Naive thymus-derived CD4-positive, alpha-beta T cell (primary cell): ENCODE measurements at regions not wholly inside any gene's neighbourhood (a gene's known extent, or its start where the extent isn't known, plus 50 kb on each side); places are given as distances from the start of the nearest gene placed in this dataset.

Experiments
- ATAC-seq: fragments of 150-1000 bp; cut with Tn5 transposase; 2 replicates; pipeline ENCODE4 v1.10.0; 2021; ENCODE audit warnings: mild to moderate bottlenecking, moderate library complexity
- CTCF ChIA-PET: fragments of 350-600 bp; sonication (Branson Sonifier 250); formaldehyde crosslinking; loops from one replicate; lab custom pipeline; 2021; ENCODE audit warnings: antibody characterized with exemption; lab: Charles Lee
- POLR2A ChIA-PET: fragments of 350-600 bp; sonication (Branson Sonifier 250); formaldehyde crosslinking; loops from one replicate; lab custom pipeline; 2021; ENCODE audit warnings: antibody characterized with exemption, inconsistent platforms; lab: Charles Lee
- DNase-seq, 9 donors: peaks; one replicate each; pipeline versions ENCODE4 v3.0.0 to v3.0.0-alpha.2; 2020 to 2022; ENCODE audit warnings: mixed read lengths in 1 of 9
- H3K27ac ChIP-seq: one replicate; pipeline ENCODE4 v1.7.0; 2013; ENCODE audit warnings: mild to moderate bottlenecking, low read depth, low read length, moderate library complexity
- H3K27me3 ChIP-seq, 2 donors: one replicate each; pipeline ENCODE4 v1.7.0; 2013; ENCODE audit warnings: low read length in 2 of 2, mild to moderate bottlenecking in 2 of 2, moderate library complexity in 2 of 2; ENCODE audit not compliant: control insufficient read depth in 2 of 2, insufficient read depth in 2 of 2
- H3K36me3 ChIP-seq, 3 experiments: 1 replicate in 2 of 3; 2 replicates in 1 of 3; pipeline ENCODE4 v1.7.0; 2013; ENCODE audit warnings: low read length in 3 of 3, mild to moderate bottlenecking in 3 of 3, moderate library complexity in 1 of 3; ENCODE audit not compliant: insufficient read depth in 3 of 3, control insufficient read depth in 2 of 3
- H3K4me1 ChIP-seq, 2 donors: one replicate each; pipeline ENCODE4 v1.7.0; 2013; ENCODE audit warnings: low read length in 2 of 2, mild to moderate bottlenecking in 2 of 2, moderate library complexity in 1 of 2; ENCODE audit not compliant: control insufficient read depth in 2 of 2, insufficient read depth in 2 of 2
- H3K4me3 ChIP-seq: 2 replicates; pipeline ENCODE4 v1.7.0; 2013; ENCODE audit warnings: mild to moderate bottlenecking, low read length
- H3K9me3 ChIP-seq, 3 experiments: 1 replicate in 2 of 3; 2 replicates in 1 of 3; pipeline ENCODE4 v1.7.0; 2013; ENCODE audit warnings: low read length in 3 of 3; ENCODE audit not compliant: control insufficient read depth in 2 of 3
- H3K27ac Mint-ChIP-seq, 9 donors: one replicate each; pipeline ENCODE4 v1.8.0; 2020 to 2022; ENCODE audit warnings: mixed read lengths in 9 of 9, mild to moderate bottlenecking in 8 of 9, moderate library complexity in 5 of 9, inconsistent platforms in 2 of 9
- H3K27me3 Mint-ChIP-seq, 5 donors: one replicate each; pipeline ENCODE4 v1.8.0; 2021 to 2022; ENCODE audit warnings: mixed read lengths in 5 of 5, mild to moderate bottlenecking in 1 of 5
- H3K36me3 Mint-ChIP-seq, 5 donors: one replicate each; pipeline ENCODE4 v1.8.0; 2020 to 2022; ENCODE audit warnings: mixed read lengths in 5 of 5, mild to moderate bottlenecking in 3 of 5, inconsistent platforms in 1 of 5
- H3K4me1 Mint-ChIP-seq, 7 donors: one replicate each; pipeline ENCODE4 v1.8.0; 2020 to 2022; ENCODE audit warnings: mixed read lengths in 7 of 7, mild to moderate bottlenecking in 3 of 7, inconsistent platforms in 1 of 7
- H3K4me3 Mint-ChIP-seq, 10 donors: one replicate each; pipeline ENCODE4 v1.8.0; 2020 to 2022; ENCODE audit warnings: mild to moderate bottlenecking in 10 of 10, mixed read lengths in 10 of 10, moderate library complexity in 6 of 10, inconsistent platforms in 2 of 10
- H3K9me3 Mint-ChIP-seq, 11 donors: one replicate each; pipeline ENCODE4 v1.8.0; 2020 to 2022; ENCODE audit warnings: mixed read lengths in 11 of 11, mild to moderate bottlenecking in 4 of 11, inconsistent platforms in 1 of 11, moderate library complexity in 1 of 11
- intact Hi-C, 2 donors: fragments of 100-400 bp; cut with micrococcal nuclease; formaldehyde crosslinking; loops; one replicate each; pipeline ENCODE4 v1.15.1; 2023

- DNase-seq: no peak
- Mint-ChIP-seq H3K27ac (no peak overlapping the region), H3K27me3 (peaks cover 0 to 6% (median 0%) of the 10 kb centered on the region in 5 donors), H3K4me1 (no peaks in the 10 kb centered on the region), H3K4me3 (no peak overlapping the region), H3K36me3 (no peaks in the 10 kb centered on the region), H3K9me3 (peaks cover 0 to 5% (median 0%) of the 10 kb centered on the region in 11 donors)
- Histone ChIP-seq H3K27me3 (no peaks in the 10 kb centered on the region), H3K4me1 (no peaks in the 10 kb centered on the region), H3K9me3 (no peaks in the 10 kb centered on the region), H3K27ac (no peak overlapping the region), H3K4me3 (no peak overlapping the region), H3K36me3 (no peaks in the 10 kb centered on the region)
- ChIA-PET CTCF (no interaction called here), POLR2A (no interaction called here)
- intact Hi-C loops: no loop called here
- ATAC-seq: no peak
These were observed 399.1 kb downstream of the GXYLT1 start for GRCh38 chr12:41745593-41745992.

- peaks cover 0 to 3% (median 0%) of the 10 kb centered on the region in 11 donors for H3K9me3 Mint-ChIP-seq
- intact Hi-C loops: no loop called here
- H3K27ac Mint-ChIP-seq: no peak overlapping the region
- H3K4me1 Mint-ChIP-seq: no peaks in the 10 kb centered on the region
- no peaks in the 10 kb centered on the region for H3K27me3 ChIP-seq
- no peak overlapping the region for H3K4me3 Mint-ChIP-seq
- H3K4me1 ChIP-seq: no peaks in the 10 kb centered on the region
- ChIA-PET POLR2A (no interaction called here), CTCF (no interaction called here)
- no peak overlapping the region for H3K27ac ChIP-seq
- no peaks in the 10 kb centered on the region for H3K36me3 Mint-ChIP-seq
- ATAC-seq: no peak
- H3K4me3 ChIP-seq: no peak overlapping the region
- no peaks in the 10 kb centered on the region for H3K36me3 ChIP-seq
- peaks cover 0 to 6% (median 0%) of the 10 kb centered on the region in 5 donors for H3K27me3 Mint-ChIP-seq
- no peaks in the 10 kb centered on the region for H3K9me3 ChIP-seq
- DNase-seq: no peak
These were observed 400.8 kb downstream of the GXYLT1 start for GRCh38 chr12:41743835-41744234.

DNA sequence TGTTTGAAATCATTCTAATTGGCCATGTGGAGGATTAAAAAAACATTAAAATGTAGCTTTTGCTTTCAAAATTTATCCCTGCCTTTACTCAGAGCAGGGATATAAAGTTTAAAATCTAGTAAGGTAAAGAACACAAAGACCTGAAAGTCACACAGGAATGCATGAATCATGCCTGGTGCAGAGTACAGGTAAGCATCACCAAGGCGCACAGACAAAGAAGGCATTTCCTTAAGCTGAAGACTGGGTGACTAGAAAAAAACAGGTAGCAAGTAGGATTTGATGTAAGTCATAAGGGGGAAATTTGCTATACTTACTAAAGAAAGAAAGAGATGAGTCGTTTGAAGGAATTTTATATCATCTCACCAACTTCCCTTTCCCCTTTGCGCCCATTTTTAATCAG is 405.6 kb downstream of the GXYLT1 start:
- H3K4me1 Mint-ChIP-seq: no peaks in the 10 kb centered on the region
- peaks cover 0 to 4% (median 0%) of the 10 kb centered on the region in 5 donors for H3K27me3 Mint-ChIP-seq
- H3K27ac Mint-ChIP-seq: no peak overlapping the region
- H3K36me3 ChIP-seq: no peaks in the 10 kb centered on the region
- H3K4me1 ChIP-seq: no peaks in the 10 kb centered on the region
- no peak overlapping the region for H3K27ac ChIP-seq
- ChIA-PET POLR2A (no interaction called here), CTCF (no interaction called here)
- H3K27me3 ChIP-seq: no peaks in the 10 kb centered on the region
- intact Hi-C loops: no loop called here
- H3K9me3 ChIP-seq: no peaks in the 10 kb centered on the region
- DNase-seq: no peak
- no peak for ATAC-seq
- no peak overlapping the region for H3K4me3 Mint-ChIP-seq
- peaks cover 0 to 5% (median 0%) of the 10 kb centered on the region in 11 donors for H3K9me3 Mint-ChIP-seq
- H3K36me3 Mint-ChIP-seq: no peaks in the 10 kb centered on the region
- no peak overlapping the region for H3K4me3 ChIP-seq

- Histone ChIP-seq H3K9me3 (no peaks in the 10 kb centered on the region), H3K4me1 (no peaks in the 10 kb centered on the region), H3K4me3 (no peak overlapping the region), H3K27me3 (no peaks in the 10 kb centered on the region), H3K27ac (no peak overlapping the region), H3K36me3 (no peaks in the 10 kb centered on the region)
- Mint-ChIP-seq H3K27me3 (no peaks in the 10 kb centered on the region), H3K27ac (no peak overlapping the region), H3K36me3 (no peaks in the 10 kb centered on the region), H3K9me3 (peaks cover 0 to 6% (median 0%) of the 10 kb centered on the region in 11 donors), H3K4me3 (no peak overlapping the region), H3K4me1 (no peaks in the 10 kb centered on the region)
- ChIA-PET POLR2A (no interaction called here), CTCF (no interaction called here)
- ATAC-seq (no peak), DNase-seq (no peak)
- intact Hi-C loops: no loop called here
These were observed 407.3 kb downstream of the GXYLT1 start for GRCh38 chr12:41737423-41737822.

GRCh38 chr12:41736436-41736835 is 408.2 kb downstream of the GXYLT1 start:
- Mint-ChIP-seq H3K27ac (no peak overlapping the region), H3K27me3 (no peaks in the 10 kb centered on the region), H3K4me3 (no peak overlapping the region), H3K9me3 (peaks cover 0 to 6% (median 0%) of the 10 kb centered on the region in 11 donors), H3K36me3 (no peaks in the 10 kb centered on the region), H3K4me1 (no peaks in the 10 kb centered on the region)
- Histone ChIP-seq H3K36me3 (no peaks in the 10 kb centered on the region), H3K4me3 (no peak overlapping the region), H3K27me3 (no peaks in the 10 kb centered on the region), H3K27ac (no peak overlapping the region), H3K9me3 (no peaks in the 10 kb centered on the region), H3K4me1 (no peaks in the 10 kb centered on the region)
- ChIA-PET POLR2A (no interaction called here), CTCF (no interaction called here)
- DNase-seq (no peak), ATAC-seq (no peak)
- intact Hi-C loops: no loop called here

DNA sequence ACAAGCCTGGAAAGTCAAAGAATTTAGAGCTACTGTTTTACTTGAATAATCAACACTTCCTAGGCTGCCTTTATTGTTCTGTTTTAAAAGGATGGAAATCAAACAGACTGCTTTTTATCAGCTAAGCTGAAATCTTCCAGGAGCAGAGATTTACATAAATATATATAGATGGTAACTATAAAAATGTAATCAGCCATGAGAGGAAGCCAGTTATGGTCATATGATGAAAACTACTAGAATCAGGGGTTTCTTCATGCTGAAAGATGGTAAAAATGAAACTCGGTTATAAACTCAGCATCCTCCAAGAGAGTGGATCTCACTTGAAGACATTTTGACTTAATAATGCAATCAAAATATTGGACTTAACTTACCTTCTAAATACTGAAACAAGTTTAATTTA is 413.0 kb downstream of the GXYLT1 start:
- ATAC-seq (no peak), DNase-seq (no peak)
- intact Hi-C loops: no loop called here
- H3K36me3 Mint-ChIP-seq: no peaks in the 10 kb centered on the region
- no peaks in the 10 kb centered on the region for H3K4me1 Mint-ChIP-seq
- Histone ChIP-seq H3K9me3 (no peaks in the 10 kb centered on the region), H3K4me3 (no peak overlapping the region), H3K27ac (no peak overlapping the region), H3K27me3 (no peaks in the 10 kb centered on the region), H3K36me3 (no peaks in the 10 kb centered on the region), H3K4me1 (no peaks in the 10 kb centered on the region)
- no peak overlapping the region for H3K27ac Mint-ChIP-seq
- no peaks in the 10 kb centered on the region for H3K27me3 Mint-ChIP-seq
- POLR2A ChIA-PET: no interaction called here
- H3K9me3 Mint-ChIP-seq: peaks cover 0 to 6% (median 0%) of the 10 kb centered on the region in 11 donors
- H3K4me3 Mint-ChIP-seq: no peak overlapping the region
- CTCF ChIA-PET: no interaction called here

DNA sequence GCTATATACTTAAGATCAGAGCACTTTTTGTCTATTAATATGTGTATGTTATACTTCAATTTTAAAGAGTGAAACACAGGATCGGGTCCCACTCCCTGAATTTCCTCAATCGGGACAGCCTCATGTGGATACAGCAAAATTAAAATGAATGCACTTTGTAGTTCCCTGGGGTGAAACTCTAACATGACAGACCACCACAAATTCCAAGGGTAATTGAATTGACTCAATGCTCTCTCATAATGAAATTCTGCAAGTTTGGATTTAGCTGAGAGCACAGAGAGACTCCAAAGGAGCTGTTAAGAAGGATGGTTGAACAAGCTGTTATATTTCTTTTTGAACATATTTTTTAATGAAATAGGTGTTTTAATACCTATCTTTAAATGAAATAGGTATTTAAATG is 413.6 kb downstream of the GXYLT1 start:
- H3K27ac ChIP-seq: no peak overlapping the region
- ChIA-PET CTCF (no interaction called here), POLR2A (no interaction called here)
- Mint-ChIP-seq H3K27ac (no peak overlapping the region), H3K36me3 (no peaks in the 10 kb centered on the region), H3K27me3 (no peaks in the 10 kb centered on the region), H3K9me3 (peaks cover 0 to 6% (median 0%) of the 10 kb centered on the region in 11 donors), H3K4me3 (no peak overlapping the region), H3K4me1 (no peaks in the 10 kb centered on the region)
- DNase-seq: no peak
- H3K4me1 ChIP-seq: no peaks in the 10 kb centered on the region
- H3K4me3 ChIP-seq: no peak overlapping the region
- H3K9me3 ChIP-seq: no peaks in the 10 kb centered on the region
- no peaks in the 10 kb centered on the region for H3K36me3 ChIP-seq
- H3K27me3 ChIP-seq: no peaks in the 10 kb centered on the region
- no peak for ATAC-seq
- intact Hi-C loops: no loop called here
